Panc1 (cell line): ENCODE measurements at regions not wholly inside any gene's neighbourhood (a gene's known extent, or its start where the extent isn't known, plus 50 kb on each side); places are given as distances from the start of the nearest gene placed in this dataset.

Experiments used
- ATAC-seq: fragments of 200-7000 bp; cut with Tn5 transposase; 2 replicates; pipeline ENCODE4 v1.9.1; 2020; ENCODE audit warnings: mild to moderate bottlenecking, moderate library complexity
- BruUV-seq: library from RNA; stranded (reverse); fragments of 400-500 nt; replicated peaks from 2 replicates; lab custom pipeline; 2021; lab: Mats Ljungman, UMichigan
- CTCF ChIA-PET: fragments of 300-600 bp; sonication (Branson Sonifier 250); formaldehyde crosslinking; loops from one replicate; lab custom pipeline; 2022; ENCODE audit warnings: antibody characterized with exemption; lab: Charles Lee
- POLR2A ChIA-PET: fragments of 300-600 bp; sonication (Branson Sonifier 250); formaldehyde crosslinking; loops from one replicate; lab custom pipeline; 2022; ENCODE audit warnings: antibody characterized with exemption; lab: Charles Lee
- DNase-seq: peaks from one replicate; pipeline ENCODE4 v3.0.0-alpha.2; 2010; ENCODE audit warnings: low read depth, low spot score
- H3K27ac ChIP-seq: 2 replicates; pipeline ENCODE4 v1.5.1; 2011; ENCODE audit warnings: mild to moderate bottlenecking, low read length, inconsistent platforms
- H3K27me3 ChIP-seq: fragments of 200-500 bp; sonication (Bioruptor generic); 2 replicates; pipeline ENCODE4 v1.6.0; 2014; ENCODE audit warnings: low read length, inconsistent platforms; ENCODE audit not compliant: control insufficient read depth, insufficient read depth
- H3K36me3 ChIP-seq: fragments of 200-500 bp; sonication (Bioruptor generic); 2 replicates; pipeline ENCODE4 v1.5.1; 2014; ENCODE audit warnings: inconsistent platforms, mild to moderate bottlenecking, low read length, moderate library complexity; ENCODE audit not compliant: control insufficient read depth, insufficient read depth
- H3K4me1 ChIP-seq: 2 replicates; pipeline ENCODE4 v1.5.1; 2011; ENCODE audit warnings: inconsistent platforms, mild to moderate bottlenecking, low read length, moderate library complexity; ENCODE audit not compliant: control insufficient read depth, insufficient read depth
- H3K4me3 ChIP-seq, 2 experiments: 2 replicates each; pipeline ENCODE4 v1.5.1; 2011 to 2012; ENCODE audit warnings: low read depth in 2 of 2, low read length in 2 of 2, mild to moderate bottlenecking in 2 of 2, inconsistent platforms in 1 of 2, moderate library complexity in 1 of 2
- H3K9me3 ChIP-seq: fragments of 200-500 bp; sonication (Bioruptor generic); 2 replicates; pipeline ENCODE4 v1.5.1; 2014; ENCODE audit warnings: low read depth, mild to moderate bottlenecking, inconsistent platforms, low read length, moderate library complexity; ENCODE audit not compliant: control insufficient read depth, insufficient read depth
- POLR2AphosphoS5 ChIP-seq: IDR thresholded peaks from 2 replicates; pipeline ENCODE4 v1.6.1; 2012; ENCODE audit warnings: mild to moderate bottlenecking, low read depth, low read length, moderate library complexity
- SIN3A ChIP-seq: IDR thresholded peaks from 2 replicates; pipeline ENCODE4 v1.6.1; 2012; ENCODE audit warnings: low read depth, mild to moderate bottlenecking, low read length, moderate library complexity, borderline replicate concordance; ENCODE audit not compliant: insufficient read depth
- TCF7L2 ChIP-seq: IDR thresholded peaks from 2 replicates; pipeline ENCODE4 v1.6.1; 2011; ENCODE audit warnings: mild to moderate bottlenecking, low read depth, low read length, inconsistent platforms
- in situ Hi-C: cut with HindIII; loops from 2 replicates; pipeline ENCODE4 v1.10.0; 2016; ENCODE audit warnings: low sequenced_read_pairs, low pct_unique_long_range_greater_than_20kb
- intact Hi-C: fragments of 100-400 bp; cut with micrococcal nuclease; formaldehyde crosslinking; loops from one replicate; pipeline ENCODE4 v1.10.0; 2022; ENCODE audit not compliant: unreplicated experiment
- TF ChIP-seq, protein P1 (sequence below), 2 experiments: IDR thresholded peaks; 2 replicates each; pipeline ENCODE4 v1.6.1; 2011 to 2012; ENCODE audit warnings: low read depth in 2 of 2, control low read depth in 1 of 2, low read length in 1 of 2, mild to moderate bottlenecking in 1 of 2, moderate library complexity in 1 of 2; ENCODE audit not compliant: insufficient read depth in 1 of 2
- TF ChIP-seq, protein P2 (sequence below): fragments of 450-650 bp; IDR thresholded peaks from 2 replicates; pipeline ENCODE4 v1.5.1; 2017; ENCODE audit warnings: mild to moderate bottlenecking

DNA sequence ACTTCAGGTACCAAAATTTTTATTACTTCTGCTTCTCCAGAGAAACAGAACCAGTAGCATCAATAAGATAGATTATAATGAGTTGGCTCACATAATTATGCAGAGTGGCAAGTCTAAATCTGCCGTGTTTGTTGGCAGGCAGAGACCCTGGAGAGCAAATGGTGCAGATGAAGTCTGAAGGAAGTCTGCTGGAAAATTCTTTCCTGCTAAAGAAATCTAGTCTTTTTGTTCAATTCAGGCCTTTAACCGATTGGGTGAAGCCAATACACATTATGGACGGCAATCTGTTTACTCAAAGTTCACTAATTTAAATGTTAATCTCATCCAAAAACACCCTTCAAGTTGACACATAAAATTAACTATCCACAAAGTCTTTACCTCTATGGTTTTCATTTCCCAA is 156.0 kb downstream of the TBX22 start:
- TF ChIP-seq POLR2AphosphoS5 (no peak), TCF7L2 (no peak), SIN3A (no peak)
- TF ChIP-seq, protein P1, sequence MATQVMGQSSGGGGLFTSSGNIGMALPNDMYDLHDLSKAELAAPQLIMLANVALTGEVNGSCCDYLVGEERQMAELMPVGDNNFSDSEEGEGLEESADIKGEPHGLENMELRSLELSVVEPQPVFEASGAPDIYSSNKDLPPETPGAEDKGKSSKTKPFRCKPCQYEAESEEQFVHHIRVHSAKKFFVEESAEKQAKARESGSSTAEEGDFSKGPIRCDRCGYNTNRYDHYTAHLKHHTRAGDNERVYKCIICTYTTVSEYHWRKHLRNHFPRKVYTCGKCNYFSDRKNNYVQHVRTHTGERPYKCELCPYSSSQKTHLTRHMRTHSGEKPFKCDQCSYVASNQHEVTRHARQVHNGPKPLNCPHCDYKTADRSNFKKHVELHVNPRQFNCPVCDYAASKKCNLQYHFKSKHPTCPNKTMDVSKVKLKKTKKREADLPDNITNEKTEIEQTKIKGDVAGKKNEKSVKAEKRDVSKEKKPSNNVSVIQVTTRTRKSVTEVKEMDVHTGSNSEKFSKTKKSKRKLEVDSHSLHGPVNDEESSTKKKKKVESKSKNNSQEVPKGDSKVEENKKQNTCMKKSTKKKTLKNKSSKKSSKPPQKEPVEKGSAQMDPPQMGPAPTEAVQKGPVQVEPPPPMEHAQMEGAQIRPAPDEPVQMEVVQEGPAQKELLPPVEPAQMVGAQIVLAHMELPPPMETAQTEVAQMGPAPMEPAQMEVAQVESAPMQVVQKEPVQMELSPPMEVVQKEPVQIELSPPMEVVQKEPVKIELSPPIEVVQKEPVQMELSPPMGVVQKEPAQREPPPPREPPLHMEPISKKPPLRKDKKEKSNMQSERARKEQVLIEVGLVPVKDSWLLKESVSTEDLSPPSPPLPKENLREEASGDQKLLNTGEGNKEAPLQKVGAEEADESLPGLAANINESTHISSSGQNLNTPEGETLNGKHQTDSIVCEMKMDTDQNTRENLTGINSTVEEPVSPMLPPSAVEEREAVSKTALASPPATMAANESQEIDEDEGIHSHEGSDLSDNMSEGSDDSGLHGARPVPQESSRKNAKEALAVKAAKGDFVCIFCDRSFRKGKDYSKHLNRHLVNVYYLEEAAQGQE (IDR thresholded peaks at IDR 0.05; ENCODE audit: insufficient read depth in 1 of 2, low read depth in 2 of 2, low read length in 1 of 2) = no peak
- TF ChIP-seq, protein P2, sequence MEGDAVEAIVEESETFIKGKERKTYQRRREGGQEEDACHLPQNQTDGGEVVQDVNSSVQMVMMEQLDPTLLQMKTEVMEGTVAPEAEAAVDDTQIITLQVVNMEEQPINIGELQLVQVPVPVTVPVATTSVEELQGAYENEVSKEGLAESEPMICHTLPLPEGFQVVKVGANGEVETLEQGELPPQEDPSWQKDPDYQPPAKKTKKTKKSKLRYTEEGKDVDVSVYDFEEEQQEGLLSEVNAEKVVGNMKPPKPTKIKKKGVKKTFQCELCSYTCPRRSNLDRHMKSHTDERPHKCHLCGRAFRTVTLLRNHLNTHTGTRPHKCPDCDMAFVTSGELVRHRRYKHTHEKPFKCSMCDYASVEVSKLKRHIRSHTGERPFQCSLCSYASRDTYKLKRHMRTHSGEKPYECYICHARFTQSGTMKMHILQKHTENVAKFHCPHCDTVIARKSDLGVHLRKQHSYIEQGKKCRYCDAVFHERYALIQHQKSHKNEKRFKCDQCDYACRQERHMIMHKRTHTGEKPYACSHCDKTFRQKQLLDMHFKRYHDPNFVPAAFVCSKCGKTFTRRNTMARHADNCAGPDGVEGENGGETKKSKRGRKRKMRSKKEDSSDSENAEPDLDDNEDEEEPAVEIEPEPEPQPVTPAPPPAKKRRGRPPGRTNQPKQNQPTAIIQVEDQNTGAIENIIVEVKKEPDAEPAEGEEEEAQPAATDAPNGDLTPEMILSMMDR = no peak
- BruUV-seq = no TSS peak

DNA sequence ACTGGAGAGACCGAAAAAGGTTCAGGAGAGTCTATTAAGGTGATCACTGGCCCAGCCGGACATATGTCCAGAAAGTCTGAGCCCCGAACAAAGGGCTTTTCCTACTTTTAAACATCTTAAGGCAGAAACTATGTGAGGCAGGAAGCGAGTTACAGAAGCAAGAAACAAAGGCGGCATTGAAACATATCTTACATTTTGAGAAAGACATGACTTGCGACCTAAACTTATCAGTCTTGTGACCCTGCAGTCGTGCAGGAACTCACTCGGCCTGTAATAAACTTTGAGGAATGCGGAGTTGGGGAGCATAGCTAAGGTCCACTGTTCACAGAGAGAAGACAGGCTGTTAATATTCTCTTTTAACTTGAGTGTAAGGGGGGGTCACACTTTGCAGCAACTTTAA is 158.7 kb downstream of the TBX22 start:
- intact Hi-C loops (no loop called here), in situ Hi-C loops (no loop called here)
- ChIA-PET POLR2A (no interaction called here), CTCF (no interaction called here)
- Histone ChIP-seq H3K4me3 (no peak overlapping the region), H3K27me3 (no peaks in the 10 kb centered on the region), H3K4me1 (no peaks in the 10 kb centered on the region), H3K27ac (no peak overlapping the region), H3K9me3 (no peaks in the 10 kb centered on the region), H3K36me3 (no peaks in the 10 kb centered on the region)
- no peak for TF ChIP-seq TCF7L2
- no peak for TF ChIP-seq SIN3A
- TF ChIP-seq, protein P2 = no peak
- ATAC-seq (no peak), DNase-seq (no peak)
- no TSS peak for BruUV-seq

More for the DNA sequence above, 156.0 kb downstream of the TBX22 start:
- Histone ChIP-seq H3K4me3 (no peak overlapping the region), H3K9me3 (no peaks in the 10 kb centered on the region), H3K27me3 (no peaks in the 10 kb centered on the region), H3K36me3 (no peaks in the 10 kb centered on the region), H3K27ac (no peak overlapping the region), H3K4me1 (no peaks in the 10 kb centered on the region)
- in situ Hi-C loops = no loop called here
- CTCF ChIA-PET = no interaction called here
- intact Hi-C loops = no loop called here
- POLR2A ChIA-PET = no interaction called here
- DNase-seq = no peak
- no peak for ATAC-seq
